GM21515 (cell line): ENCODE measurements at regions not wholly inside any gene's neighbourhood (a gene's known extent, or its start where the extent isn't known, plus 50 kb on each side); places are given as distances from the start of the nearest gene placed in this dataset.

ENCODE experiments used
- ATAC-seq: cut with Tn5 transposase; IDR thresholded peaks from one replicate; pipeline ENCODE4 v1.9.1; 2021; ENCODE audit not compliant: unreplicated experiment

DNA sequence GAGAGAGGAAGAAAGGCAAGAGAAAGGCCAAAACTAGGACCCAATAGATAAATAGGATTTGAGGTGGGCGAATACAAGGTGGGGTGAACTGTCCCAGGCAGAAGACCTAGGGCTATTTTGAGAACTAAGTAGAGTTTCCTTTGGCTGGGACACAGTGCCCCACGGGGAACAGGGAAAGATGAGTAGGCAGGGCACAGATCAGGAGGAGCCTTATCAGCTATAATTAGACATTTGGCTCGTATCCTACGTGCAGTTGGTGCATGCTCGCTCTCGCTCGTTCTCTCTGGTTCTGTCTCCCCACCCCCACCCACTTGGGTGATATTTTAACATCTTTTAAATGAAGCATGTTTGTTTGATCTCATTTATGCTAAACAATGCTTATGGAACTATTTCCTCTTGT lies 235.0 kb upstream of the JUN start:
- ATAC-seq = no peak

DNA sequence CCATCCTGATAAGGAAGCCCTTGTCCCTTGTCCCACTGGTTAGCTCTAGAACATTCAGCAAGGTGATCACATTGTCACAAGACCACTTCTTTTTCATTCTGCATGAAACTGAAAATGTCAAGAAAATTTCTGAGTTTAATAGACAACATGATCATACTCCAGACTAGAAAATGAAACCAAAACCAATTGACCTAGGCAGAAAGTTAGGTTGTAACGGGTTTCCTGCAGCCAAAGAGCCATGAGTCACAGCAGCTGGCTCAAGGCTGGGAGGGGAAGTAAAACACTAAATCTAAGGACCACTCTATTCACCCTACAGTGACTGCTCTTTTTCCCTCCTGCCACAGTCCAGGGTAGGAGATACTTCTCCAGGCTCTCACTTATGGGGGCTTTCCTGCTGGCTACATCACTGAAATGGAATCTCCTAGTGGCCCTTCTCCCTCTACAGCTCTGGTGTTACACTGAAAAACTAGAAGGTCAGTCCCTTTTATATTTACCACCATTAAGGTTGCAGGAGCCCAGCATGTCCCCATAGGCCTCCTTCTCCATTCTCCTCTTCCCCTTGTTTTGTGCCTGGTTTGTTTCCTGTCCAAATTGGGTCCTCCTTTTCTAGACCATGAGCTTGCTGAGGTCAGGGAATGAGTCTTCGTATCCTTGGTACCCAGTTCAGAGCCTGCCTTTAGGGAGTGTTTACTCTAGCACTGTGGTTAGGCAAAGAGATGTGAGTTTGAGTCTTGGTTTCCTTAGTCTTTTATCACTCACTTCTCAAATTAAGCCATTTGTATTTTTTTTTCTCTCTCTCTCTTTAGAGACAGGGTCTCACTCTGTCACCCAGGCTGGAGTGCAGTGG lies 236.5 kb upstream of the JUN start:
- peak; percentile 84 for ATAC-seq

DNA sequence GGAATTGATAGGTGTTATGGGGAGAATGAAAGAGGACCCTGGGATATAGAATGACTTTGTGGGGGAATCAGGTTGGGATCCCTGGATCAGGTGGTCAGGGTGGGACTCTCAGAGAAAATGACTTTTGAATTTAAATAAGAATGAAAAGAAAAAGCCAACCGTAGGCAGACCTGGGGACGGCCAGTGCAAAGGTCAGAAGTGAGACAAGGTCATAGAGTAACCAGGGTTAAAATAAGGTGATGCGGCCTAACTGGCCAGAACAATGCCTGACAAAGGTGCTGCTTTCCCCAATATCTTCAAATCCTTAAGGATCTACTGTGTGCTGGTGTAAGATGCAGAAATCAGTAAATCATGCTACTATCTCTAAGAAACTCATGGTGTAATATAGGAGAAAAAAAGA lies 238.4 kb upstream of the JUN start:
- no peak for ATAC-seq

DNA sequence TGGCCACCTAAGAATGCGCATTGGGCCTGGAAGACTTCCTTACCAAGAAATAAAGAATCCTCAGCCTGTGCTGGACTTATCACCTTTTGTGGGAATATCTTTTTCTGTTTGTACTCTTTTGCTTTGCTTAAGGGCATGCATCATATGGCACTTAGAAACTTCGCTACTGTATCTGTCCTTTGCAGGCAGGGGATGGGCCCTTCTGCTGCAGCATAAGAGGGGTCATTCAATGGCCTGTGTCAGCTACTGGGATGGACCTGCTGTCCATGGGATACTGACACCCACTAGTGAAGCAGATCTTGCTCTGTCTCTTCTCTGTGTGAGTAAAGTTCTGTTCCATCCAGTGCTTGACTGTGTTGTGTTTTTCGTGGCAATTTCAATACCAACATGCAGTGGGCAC lies 239.0 kb upstream of the JUN start:
- ATAC-seq = no peak

DNA sequence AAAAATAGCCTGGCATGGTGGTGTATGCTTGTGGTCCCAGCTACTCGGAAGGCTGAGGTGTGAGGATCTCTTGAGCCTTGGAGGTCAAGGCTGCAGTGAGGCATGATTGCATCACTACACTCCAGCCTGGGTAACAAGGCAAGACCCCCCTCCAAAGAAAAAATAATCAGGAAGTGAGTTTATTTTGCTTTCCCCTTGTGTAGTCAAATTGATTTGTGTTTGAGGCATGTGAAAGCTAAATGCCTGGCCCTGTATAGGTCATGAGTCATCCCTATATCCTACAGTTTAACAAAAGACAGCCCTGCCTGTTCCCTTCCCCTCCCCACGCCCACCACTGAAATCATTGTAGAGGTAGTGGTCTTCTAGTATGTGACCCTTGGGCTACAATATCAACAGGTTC lies 241.4 kb upstream of the JUN start:
- ATAC-seq = no peak

DNA sequence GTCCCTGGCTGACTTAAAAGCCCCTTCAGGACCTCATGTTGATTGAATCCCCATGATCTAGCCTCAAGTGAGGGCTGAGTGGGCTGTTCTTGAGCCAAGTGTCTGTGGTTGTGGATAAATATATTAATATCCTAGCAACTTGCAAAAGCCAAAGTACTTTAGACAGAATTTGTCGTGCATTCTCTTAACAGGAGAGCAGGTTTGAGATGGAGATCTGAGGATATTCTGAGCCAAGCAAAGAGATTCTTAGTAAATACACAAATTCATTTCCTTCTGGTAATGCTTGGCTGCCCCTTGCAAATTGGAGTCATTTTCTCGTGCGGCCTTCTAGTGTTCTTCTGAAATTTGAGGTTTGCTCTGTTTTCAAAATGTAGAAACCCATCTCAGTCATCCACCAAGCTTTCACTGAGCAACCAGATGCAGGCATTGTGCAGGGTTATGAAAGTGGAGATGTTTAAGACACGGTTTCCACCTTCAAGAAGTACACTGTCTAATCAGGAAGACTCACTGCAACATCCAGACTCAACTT lies 242.1 kb upstream of the JUN start:
- ATAC-seq = peak; percentile 92

DNA sequence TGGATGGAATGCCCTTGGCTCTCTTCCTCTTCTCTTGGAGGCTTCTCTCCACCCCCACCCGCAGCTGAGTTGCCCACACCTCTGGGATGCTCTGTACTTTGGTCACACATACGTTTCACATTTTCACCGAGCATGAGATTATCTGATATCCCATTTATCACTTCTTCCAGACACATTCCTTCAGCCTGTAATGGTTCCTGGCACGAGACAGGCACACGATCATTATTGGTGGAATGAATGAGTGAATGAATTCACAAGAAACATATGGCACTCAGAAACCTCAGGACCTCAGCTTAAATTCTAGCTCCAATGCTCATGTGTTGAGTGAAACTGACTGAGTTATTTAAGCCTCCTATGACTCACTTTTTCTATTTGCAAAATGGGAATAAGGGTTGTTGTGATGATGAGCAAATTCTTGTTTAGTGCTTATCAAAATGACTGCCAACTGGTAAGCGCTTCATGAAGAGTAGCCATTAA lies 242.7 kb upstream of the JUN start:
- no peak for ATAC-seq

DNA sequence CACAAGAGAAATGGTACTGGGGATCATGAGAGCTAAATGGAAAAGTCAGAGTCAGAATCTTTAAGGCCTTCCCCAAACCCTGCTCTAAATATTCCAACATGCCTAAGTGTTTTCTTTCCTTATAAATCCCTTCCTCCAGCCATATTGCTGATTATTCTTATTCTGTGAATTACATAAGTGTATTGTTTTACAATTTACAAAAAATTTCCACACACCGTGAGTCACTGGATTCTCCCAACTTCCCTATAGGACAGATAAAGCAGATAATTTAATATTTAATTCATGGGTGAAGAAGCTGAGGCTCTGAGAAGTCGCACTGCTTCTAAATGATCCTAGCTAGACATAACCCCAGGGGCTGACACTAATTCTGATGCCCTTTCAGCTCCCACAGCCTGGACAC lies 243.3 kb upstream of the JUN start:
- ATAC-seq = no peak

DNA sequence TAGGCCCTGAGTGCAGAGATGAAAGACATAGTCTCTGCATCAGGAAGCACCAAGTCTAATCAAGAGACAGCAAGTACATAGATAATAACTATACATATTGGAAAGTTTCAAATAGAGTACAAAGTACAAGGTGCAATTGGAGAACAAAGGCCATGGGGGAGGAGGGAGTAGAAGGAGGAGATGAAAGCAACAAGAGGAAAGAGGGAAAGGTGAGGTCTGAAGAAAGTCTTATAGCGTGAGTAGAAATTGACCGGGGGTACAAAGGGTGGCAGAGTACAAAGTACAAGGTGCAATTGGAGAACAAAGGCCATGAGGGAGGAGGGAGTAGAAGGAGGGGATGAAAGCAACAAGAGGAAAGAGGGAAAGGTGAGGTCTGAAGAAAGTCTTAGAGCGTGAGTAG lies 244.2 kb upstream of the JUN start:
- no peak for ATAC-seq

DNA sequence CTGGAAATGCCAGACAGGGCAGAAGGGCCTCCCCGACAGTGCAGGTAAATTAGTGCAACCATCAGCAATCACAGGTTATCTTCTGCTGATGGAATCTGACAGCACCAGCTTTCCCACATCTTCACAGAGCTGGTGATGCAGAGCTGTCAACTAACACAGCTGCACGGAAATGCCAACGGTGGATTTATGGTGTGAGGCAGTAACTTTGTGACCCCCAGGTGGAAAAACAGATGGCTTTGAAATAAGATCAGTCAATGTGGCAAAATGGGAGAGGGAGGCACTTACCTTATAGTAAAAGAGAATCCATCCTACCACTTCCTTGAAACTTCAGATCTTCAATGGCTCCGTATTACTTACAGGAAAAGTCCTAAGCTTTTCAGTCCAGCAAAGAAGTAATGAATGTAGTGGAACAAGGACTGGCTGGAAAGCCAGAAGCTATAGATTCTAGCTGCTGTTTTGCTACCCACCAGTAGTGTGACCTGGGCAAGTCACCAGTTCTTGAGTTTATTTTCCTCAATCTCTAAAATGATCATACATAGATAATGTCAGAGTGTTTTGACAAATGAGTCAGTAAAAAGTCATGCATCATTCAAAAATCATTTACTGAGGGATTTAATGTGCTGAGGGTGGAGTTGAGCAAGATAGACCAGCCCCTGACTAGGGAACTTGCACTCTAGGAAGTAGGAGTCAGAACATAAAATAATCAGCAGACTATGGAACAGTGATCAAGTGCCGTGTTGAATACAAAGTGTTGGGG lies 245.7 kb upstream of the JUN start:
- no peak for ATAC-seq

DNA sequence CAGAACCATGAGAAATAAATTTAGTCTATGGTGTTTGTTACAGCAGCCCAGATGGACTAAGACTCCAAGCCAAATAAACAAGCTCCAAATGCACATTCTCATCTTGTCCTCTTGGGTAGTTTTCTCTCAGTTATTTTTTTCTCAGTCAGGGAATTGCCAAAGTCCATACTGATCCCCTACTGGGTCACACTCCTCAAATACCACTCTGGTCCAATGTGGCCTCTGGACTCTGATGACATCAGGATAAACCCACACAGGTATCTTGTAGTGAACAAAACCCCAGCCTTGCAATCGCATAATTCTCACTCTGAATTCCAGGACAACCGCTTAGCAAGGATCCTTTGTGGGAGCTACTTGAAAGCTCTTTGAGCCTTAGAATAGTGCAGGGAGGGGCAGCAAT lies 248.4 kb upstream of the JUN start:
- no peak for ATAC-seq

DNA sequence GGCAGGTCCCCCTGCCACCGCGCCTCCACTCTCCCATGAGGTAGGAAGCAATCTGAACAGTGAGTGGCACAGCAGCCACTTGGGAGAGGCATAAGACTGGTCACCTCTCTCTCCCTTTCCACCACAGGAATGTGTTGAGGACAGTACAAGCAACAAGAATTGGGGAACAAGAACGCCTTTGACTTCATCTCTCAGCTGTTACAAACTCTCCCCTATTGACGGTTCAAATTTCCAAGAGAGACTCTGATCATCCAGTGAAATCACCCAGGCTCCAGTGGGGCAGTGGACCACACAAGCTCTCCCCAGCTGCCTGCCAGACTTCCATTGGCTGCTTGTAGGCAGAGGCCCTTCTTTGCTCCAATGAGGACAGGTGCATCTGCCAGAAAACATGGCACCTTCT lies 249.9 kb upstream of the JUN start:
- ATAC-seq = no peak

DNA sequence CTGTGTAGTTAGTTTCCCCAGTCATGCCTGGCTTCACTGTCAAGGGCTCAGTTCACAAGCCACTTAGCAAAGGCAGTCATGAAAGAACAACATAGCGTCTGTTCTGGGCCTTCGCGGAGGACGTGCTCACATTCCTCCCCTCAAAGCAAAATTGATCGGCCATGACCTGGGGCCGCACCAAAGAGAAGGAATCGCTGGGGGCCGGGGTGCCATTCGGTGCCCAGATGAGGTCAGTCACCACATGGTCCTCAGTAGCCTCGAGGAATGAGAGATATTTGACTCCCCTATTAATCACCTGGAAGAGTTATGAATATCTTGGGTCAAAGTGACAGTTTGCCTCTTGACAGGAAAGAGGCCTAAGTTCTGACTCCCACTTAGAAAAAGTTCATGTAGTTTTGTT lies 251.1 kb upstream of the JUN start:
- no peak for ATAC-seq

DNA sequence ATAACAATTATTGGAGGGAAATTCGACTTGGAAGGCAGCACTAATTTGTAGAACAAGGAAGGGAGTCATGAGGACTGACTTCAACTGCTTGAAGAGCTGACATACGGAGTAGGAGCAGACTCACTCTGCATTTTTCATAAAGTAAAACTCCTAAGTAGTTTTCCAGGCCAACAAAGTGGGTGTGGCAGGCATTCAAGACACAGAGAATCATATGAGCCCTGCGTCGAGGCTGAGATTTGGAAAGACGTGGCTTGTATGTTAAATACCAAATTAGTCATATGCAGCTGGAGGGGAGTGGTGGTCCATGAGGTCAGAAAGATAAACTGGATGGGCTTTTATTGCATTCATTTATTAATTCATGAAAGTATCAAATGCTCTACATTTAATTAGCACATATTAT lies 255.7 kb upstream of the JUN start:
- no peak for ATAC-seq

DNA sequence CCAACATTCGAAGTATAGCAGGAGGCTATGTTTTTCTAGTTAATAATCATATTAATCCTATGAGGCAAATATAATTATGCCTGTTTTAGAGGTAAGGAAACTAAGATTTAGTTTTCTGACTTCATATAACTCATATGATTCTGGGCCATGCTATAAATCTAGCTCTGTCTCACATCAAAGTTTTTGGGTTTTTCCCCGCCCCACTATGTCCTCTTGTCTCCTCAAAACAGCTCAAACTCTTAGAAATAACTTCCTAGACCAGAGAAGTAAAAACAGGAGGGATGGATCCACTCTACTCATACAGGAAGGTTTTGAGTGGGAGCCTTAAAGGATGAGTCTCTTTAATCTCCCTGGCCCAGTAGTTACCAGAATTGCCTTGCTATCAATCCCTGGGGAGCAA lies 256.4 kb upstream of the FGGY start:
- no peak for ATAC-seq

DNA sequence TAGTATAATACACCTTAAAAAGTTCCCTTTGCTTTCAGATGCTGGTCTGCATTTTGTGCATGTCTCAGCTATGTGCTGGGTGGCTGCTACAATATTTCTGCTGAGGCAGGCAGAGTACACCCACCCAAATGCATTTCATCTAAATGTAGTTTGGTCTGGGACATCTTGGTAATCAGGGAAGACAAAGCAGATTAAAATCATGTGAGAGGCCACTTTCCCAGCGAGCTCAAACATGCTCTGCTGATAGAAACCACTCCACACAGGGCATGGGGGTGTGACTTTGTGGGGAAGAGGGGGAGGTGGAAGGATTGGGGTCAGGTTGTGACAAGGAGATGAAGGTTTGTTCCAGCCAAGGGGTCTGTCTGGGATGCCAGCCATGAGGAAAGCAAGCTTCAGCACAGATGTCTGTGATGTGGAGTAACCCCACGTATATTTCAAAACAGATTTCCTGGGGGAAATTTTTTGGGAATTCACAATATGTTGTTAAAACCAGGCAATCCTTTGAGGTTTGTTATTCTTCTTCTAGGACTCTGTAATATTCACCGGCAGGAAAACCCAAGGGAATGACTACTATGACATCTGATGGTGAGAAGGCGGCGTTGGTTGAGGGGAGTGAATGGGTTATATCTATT lies 255.1 kb upstream of the FGGY start:
- no peak for ATAC-seq

DNA sequence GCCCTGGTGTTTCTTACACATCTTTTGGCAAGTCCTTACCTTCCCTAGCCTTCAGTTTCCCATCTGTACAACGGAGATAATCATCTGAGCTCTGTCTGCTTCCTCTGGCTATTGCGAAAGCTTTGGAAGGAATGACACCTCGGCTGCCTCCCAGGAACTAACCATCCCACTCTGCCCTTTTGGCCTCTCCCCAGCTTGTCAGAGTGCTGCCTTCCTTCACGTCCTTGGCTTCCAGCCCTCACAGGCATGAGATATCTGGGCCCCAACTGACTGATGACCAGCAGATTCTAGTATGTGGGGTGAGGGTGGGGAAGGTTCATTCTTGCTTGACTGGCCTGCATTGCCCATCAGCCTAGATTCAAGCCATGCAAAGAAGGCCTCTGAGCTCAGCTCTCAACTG lies 253.1 kb upstream of the FGGY start:
- no peak for ATAC-seq

DNA sequence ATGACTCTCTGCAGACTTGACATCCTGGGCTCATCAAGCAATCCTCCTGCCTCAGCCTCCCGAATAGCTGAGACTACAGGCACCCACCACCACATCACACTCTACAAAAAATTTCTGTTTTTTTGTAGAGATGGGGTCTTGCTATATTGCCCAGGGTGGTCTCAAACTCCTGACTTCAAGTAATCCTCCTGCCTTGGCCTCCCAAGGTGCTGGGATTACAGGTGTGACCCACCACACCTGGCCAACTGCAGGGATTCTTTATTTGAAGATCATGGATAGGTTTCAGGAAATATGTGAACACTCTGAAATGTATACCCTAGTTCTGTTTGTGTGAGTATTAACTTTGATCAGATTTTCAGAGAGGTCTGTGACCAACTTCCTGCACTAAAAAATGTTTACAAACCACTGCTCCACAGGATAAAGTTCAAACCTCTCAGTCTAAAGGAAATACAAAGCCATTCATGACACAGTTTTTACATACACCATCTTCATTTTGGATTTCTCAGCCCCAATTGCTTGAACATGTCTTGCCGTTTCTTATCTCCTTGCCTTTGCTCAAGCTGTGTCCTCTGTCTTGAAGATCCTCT lies 252.3 kb upstream of the FGGY start:
- no peak for ATAC-seq

DNA sequence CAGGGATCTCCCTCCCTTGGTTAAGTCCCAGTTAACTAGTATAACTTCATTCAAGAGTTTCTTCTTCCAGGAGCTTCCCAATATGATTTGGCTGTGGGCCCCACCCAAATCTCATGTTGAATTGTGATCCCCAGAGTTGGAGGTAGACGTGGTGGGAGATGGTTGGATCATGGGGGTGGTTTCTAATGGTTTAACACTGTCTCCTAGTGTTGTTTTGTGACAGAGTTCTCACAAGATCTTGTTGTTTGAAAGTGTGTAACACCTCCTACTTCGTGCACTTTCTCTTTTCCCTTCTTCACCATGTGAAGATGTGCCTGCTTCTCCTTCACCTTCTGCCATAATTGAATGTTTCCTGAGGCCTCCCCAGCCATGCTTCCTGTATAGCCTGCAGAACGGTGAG lies 251.8 kb upstream of the FGGY start:
- no peak for ATAC-seq

DNA sequence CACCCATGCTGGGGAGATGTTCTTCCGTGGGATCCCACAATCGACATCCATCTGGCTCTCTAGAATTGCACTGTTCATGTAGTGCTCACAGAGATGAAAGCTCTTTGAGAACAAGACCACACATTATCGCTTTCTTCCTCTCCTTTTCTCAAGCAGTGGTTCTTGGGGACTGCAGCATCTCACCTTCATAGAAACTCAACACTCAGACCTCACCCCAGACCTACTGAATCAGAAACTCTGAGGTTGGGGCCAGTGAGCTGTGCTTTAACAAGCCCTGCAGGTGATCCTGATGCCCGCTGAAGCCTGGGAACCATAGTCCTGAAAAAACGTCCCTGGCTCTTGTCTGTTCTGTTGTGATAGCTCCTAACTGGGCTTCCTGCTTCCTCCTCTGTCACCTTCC lies 251.3 kb upstream of the FGGY start:
- no peak for ATAC-seq

DNA sequence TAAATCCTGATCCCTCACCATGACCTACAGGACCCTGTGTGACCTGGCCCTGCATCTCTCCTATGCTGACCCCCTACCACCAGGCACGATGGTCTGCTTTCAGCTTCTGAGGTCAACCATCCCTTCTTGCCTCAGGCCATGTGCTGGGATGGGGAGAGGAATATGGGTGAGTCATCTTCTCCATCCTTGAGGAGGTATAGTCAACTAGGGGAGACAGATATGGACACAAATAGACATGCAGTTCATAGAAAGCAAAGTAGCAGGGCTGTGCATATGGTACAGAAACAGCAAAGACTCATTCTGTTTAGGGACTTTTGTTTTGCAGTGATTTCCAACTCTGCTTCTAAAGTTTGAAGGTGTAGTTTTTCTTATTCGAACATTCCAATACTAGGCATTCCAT lies 250.8 kb upstream of the FGGY start:
- ATAC-seq = peak; percentile 13
